NB4 (cell line): ENCODE measurements at regions not wholly inside any gene's neighbourhood (a gene's known extent, or its start where the extent isn't known, plus 50 kb on each side); places are given as distances from the start of the nearest gene placed in this dataset.

Source experiments
- DNase-seq: peaks from one replicate; pipeline ENCODE4 v3.0.0; 2010; ENCODE audit warnings: low read depth
- H3K4me3 ChIP-seq: one replicate; pipeline ENCODE4 v1.5.1; 2011; ENCODE audit warnings: mild to moderate bottlenecking, low read depth, low read length, moderate library complexity
- CTCF ChIP-seq: IDR thresholded peaks from one replicate; pipeline ENCODE4 v1.5.1; 2012; ENCODE audit warnings: low read depth, low read length
- MAX ChIP-seq: IDR thresholded peaks from 2 replicates; pipeline ENCODE4 v1.6.1; 2011; ENCODE audit warnings: low read depth, low read length
- MYC ChIP-seq: IDR thresholded peaks from 2 replicates; pipeline ENCODE4 v1.6.1; 2011; ENCODE audit warnings: low read depth, low read length
- POLR2A ChIP-seq: IDR thresholded peaks from 2 replicates; pipeline ENCODE4 v1.6.1; 2011; ENCODE audit warnings: mild to moderate bottlenecking; ENCODE audit not compliant: insufficient read length; ENCODE audit errors: extremely low read depth

GRCh38 chr1:57789936-57790335 is 366.1 kb upstream of the DAB1 start:
- no peak for DNase-seq
- TF ChIP-seq POLR2A = no peak
- TF ChIP-seq MAX = no peak
- no peak for TF ChIP-seq MYC
- no peak for TF ChIP-seq CTCF
- H3K4me3 ChIP-seq = no peak overlapping the region

GRCh38 chr1:57788313-57788712 is 364.5 kb upstream of the DAB1 start:
- no peak for DNase-seq
- H3K4me3 ChIP-seq = no peak overlapping the region
- TF ChIP-seq POLR2A = no peak
- TF ChIP-seq CTCF = no peak
- TF ChIP-seq MAX = no peak
- no peak for TF ChIP-seq MYC

- no peak for TF ChIP-seq MYC
- TF ChIP-seq POLR2A = no peak
- no peak for TF ChIP-seq CTCF
- no peak for TF ChIP-seq MAX
- DNase-seq = no peak
- no peak overlapping the region for H3K4me3 ChIP-seq
These were observed 360.5 kb upstream of the DAB1 start for GRCh38 chr1:57784356-57784755.

- no peak for DNase-seq
- no peak overlapping the region for H3K4me3 ChIP-seq
- TF ChIP-seq MAX = no peak
- TF ChIP-seq CTCF = no peak
- no peak for TF ChIP-seq POLR2A
- no peak for TF ChIP-seq MYC
These were observed 358.5 kb upstream of the DAB1 start for GRCh38 chr1:57782357-57782756.

- DNase-seq = no peak
- no peak overlapping the region for H3K4me3 ChIP-seq
- TF ChIP-seq MYC (no peak), CTCF (no peak), MAX (no peak), POLR2A (no peak)
These were observed 348.8 kb upstream of the DAB1 start for GRCh38 chr1:57772580-57773195.

- H3K4me3 ChIP-seq = no peak overlapping the region
- TF ChIP-seq MAX (no peak), MYC (no peak)
- DNase-seq = peak; percentile 13
These were observed 346.9 kb upstream of the DAB1 start for GRCh38 chr1:57770772-57771171.
